GM19351 (cell line): ENCODE measurements at regions not wholly inside any gene's neighbourhood (a gene's known extent, or its start where the extent isn't known, plus 50 kb on each side); places are given as distances from the start of the nearest gene placed in this dataset.
"Not testable (repeated sequence)": the region's sequence is repeated elsewhere in the genome, so short reads cannot be mapped to it uniquely, and the experiment has no call there.

ENCODE experiments used
- ATAC-seq: cut with Tn5 transposase; IDR thresholded peaks from one replicate; pipeline ENCODE4 v1.9.1; 2021; ENCODE audit warnings: mild to moderate bottlenecking, moderate library complexity; ENCODE audit not compliant: unreplicated experiment

DNA sequence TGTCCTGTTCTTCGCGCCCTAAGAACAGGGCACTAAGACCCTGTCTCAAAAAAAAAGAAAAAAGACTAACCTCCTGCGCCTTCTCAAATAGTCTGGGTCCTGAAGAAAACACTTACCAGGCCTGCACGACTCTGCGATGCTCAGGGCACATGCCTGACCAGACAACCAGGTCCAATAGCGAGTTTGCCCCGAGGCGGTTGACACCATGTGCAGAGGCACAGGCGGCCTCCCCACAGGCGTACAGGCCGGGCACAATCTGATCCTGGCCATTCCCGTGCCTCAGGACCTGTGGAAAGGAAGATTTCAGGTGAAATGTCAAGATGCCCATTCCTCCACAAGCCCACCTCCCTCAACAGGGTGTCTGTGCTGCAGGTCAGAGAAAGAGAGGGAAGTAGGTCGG lies 65.9 kb upstream of the TNK2 start:
- ATAC-seq, result not testable (repeated sequence)

DNA sequence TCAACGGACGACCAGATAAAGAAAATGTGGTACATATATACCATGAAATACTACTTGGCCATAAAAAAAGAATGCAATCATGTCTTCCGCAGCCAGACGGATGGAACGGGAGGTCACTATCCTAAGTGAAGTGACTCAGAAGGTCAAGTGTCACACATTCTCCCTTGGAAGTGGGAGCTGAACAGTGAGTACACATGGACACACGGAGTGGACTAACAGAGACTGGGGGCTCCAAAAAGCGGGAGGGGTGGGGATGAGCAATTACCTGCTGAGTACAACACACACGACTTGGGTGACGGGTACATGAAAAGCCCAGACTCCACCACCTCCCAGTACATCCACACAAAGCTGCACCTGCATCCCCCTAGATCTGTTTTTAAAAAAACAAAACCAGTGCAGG lies 62.5 kb upstream of the TNK2 start:
- ATAC-seq, result not testable (repeated sequence)

DNA sequence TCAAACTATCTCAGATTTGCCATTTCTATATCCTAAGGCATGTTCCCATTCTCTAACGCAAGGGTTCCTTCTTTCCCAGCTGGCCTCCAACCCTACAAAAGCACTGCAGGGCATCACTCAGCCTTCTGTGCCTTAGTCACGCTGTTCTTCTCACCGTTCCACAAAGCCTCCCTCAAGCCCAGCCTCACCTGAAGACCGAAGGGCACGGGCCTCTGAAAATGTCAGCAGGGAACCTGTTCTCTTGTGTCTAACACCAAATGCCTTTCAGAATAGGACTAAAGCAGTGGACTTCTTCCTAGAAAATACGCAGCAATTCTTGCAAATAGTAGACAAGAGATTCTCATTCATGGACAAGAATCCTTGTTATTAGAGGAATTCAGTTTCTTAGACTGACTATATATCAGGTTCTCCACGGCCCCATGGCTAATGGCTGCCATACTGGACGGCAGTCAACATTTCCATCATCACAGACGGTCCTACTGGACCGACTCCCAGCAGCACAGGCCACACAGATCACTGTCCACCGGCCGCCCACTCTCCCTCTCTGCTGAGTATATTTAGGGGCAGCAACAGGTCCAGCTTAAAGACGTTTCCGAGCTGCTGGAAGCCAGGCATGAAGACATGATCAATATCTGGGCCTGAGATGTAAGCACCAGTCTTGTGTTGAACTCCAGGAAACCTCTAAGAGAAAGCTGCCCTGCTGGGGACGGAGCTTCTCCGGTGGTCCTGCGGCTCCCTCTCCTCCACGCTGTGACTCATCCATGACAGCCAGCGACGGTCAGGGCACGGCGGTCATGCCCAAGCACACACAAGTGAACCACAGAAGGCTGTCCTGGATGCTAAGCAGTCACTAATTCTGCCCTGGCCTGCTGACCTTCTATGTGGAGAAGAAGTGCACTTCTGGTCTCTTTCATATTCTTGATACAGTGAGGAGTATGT lies 61.8 kb upstream of the TNK2 start:
- not testable (repeated sequence) for ATAC-seq

DNA sequence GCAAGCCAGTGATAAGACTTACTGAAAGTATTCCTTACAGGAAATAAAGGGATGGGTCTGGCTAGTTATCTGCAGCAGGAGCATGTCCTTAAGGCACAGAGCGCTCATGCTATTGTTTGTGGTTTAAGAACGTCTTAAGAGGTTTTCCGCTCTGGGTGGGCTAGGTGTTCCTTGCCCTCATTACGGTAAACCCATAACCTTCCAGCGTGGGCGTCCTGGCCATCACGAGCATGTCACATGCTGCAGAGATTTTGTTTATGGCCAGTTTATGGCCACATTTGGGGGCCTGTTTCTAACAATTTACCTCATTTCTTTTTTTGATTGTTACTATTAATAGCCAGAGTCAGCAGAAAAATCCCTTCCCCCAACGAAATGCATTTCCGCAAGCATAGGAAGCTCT lies 61.0 kb upstream of the TNK2 start:
- ATAC-seq, result not testable (repeated sequence)

DNA sequence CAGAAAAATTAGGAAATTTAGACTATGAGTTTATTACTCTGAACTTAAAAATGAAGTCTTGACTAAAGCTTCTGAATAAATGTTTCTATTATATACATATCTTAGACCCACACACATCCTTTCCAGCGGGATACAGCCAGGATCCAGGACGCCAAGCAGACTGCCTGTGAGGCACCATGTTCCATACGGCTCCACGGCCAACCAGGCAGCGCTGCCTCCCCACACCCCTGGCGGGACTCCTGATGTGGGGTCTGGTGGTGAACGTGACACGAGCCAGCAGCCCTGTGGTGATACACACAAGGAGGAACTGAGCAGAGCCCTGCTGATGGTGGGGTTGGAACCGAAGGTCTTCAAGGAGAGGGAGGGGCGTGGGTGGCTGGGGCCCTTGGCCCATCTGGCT lies 59.8 kb upstream of the TNK2 start:
- not testable (repeated sequence) for ATAC-seq

DNA sequence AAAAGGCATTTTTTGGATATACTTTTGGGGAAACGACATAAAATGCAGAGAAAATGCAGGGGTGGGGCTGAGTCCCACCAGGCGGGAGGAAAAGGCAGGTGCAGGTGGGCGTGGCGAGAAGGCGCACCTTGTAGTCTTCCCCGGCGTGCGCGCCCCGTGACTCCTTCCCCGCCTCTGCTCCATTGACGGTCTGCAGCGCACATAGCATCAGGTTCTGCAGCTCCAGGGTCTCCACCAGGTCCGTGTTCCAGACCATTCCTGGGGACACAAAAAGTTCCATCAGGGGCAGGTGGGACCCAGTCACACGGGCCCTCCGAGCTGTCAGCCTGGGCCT lies 59.0 kb upstream of the TNK2 start:
- not testable (repeated sequence) for ATAC-seq

DNA sequence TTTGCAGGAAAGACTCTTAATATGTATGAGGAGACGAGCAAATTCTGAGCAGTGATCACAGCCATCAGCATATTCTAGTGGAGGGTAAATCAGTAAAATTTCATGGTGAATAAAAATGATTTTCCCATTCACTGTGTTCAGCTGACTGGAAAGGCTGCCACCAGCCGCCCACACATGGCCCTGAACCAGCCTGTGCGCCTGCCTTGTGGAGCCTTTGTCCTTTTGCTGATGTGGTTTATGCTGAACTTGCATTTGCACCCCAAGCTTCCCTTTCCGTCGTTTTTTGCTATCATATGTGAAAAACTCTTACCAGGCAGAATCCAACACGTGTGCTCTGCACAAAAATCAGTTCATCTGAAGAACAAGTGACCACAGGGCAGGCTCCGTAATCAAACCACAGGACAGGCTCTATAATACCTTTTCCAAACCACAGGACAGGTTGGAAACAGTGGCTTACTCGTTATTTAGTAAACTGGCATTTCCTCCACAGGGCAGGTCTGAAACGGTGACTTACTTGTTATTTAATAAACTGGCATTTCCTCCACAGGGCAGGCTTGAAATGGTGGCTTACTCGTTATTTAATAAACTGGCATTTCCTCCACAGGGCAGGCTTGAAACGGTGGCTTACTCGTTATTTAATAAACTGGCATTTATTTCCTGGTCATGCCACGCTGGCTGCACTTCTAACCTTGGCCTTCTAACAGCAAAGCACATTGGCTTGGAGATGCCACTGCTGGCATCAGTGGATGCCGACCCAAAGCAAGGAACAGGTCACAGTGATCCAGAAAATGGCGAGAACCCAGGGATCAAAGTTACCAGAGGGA lies 58.4 kb upstream of the TNK2 start:
- ATAC-seq, result not testable (repeated sequence)

DNA sequence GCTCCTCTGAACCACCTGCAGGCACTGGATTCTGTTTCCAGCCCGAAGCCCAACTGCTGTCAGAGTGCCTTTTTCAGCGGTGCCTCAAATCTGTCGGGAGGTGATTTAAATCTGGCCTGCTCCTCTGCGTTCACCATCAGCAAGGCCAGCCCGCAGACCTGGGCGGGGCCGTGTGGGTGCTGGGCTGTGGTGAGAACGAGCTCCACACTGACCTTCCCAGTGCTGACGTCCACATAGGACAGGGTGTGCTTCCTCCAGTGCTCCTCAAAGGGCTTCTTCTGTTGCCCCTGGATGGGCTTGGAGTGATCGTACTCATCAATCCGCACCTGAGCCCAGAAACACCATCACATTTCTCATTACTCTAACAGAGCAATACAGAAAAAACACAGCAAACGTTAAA lies 56.9 kb upstream of the TNK2 start:
- ATAC-seq, result not testable (repeated sequence)

DNA sequence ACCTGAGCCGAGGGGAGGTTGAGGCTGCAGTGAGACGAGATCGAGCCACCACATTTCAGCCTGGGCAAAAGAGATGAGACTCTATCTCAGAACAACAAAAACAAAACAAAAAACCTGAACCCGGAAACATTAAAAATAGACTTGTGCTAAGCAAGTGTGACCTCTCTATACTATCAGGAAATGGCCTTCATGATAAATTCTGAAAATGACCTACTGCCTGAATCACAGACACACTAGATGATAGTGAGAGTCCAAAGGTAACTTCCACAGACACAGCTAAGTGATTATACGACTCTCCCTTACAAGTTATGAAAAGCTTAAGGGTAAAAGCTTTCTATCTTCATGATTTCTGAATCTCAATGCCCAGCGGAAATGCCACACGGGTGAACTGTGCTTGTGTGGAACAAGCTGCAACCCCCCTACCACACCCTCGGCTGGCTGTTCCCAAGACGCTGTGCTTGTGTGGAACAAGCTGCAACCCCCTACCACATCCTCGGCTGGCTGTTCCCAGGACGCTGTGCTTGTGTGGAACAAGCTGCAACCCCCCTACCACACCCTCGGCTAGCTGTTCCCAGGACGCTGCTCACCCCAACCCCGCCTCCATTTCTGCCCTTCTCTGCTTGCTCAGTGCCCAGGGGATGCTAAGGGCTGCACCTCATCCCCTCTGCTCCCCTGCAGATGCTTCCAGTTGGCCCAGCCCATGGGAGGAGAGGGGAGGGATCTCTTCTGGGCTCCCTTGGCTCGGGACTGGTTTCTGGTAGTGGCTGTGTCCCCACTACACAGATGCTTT lies 56.2 kb upstream of the TNK2 start:
- not testable (repeated sequence) for ATAC-seq

DNA sequence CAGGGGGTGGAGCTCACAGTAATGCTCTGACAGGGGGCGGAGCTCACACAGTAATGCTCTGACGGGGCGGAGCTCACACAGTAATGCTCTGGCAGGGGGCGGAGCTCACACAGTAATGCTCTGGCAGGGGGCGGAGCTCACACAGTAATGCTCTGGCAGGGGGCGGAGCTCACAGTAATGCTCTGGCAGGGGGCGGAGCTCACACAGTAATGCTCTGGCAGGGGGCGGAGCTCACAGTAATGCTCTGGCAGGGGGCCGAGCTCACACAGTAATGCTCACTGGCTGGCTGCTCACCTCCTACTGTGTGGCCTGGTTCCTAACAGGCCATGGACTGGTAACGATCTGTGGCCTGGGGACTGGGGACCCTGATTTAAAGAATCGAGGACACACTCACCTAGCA lies 53.9 kb upstream of the TNK2 start:
- not testable (repeated sequence) for ATAC-seq

DNA sequence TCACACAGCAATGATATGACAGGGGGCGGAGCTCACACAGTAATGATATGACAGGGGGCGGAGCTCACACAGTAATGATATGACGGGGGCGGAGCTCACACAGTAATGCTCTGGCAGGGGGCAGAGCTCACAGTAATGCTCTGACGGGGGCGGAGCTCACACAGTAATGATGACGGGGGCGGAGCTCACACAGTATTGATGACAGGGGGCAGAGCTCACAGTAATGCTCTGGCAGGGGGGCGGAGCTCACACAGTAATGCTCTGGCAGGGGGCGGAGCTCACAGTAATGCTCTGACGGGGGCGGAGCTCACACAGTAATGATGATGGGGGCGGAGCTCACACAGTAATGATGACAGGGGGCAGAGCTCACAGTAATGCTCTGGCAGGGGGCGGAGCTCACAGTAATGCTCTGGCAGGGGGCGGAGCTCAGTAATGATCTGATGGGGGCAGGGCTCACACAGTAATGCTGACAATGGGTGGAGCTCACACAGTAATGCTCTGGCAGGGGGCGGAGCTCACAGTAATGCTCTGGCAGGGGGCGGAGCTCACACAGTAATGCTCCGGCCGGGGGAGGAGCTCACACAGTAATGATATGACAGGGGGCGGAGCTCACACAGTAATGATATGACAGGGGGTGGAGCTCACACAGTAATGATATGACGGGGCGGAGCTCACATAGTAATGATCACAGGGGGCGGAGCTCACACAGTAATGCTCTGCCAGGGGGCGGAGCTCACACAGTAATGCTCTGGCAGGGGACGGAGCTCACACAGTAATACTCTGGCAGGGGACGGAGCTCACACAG lies 52.8 kb upstream of the TNK2 start:
- not testable (repeated sequence) for ATAC-seq

DNA sequence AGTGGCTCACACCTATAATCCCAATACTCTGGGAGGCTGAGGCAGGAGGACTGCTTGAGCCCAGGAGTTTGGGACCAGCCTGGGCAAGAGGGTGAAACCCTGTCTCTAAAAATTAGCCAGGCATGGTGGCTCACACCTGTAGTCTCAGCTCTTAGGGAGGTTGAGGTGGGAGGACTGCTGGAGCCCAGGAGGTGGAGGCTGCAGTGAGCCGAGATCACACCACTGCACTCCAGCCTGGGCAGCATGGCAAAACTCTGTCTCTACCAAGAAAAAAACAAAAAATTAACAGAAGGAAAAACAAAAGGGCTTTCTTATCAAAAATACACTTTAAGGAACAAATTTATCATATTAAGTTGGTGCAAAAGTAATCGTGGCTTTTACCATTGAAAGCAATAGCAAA lies 51.8 kb upstream of the TNK2 start:
- not testable (repeated sequence) for ATAC-seq

DNA sequence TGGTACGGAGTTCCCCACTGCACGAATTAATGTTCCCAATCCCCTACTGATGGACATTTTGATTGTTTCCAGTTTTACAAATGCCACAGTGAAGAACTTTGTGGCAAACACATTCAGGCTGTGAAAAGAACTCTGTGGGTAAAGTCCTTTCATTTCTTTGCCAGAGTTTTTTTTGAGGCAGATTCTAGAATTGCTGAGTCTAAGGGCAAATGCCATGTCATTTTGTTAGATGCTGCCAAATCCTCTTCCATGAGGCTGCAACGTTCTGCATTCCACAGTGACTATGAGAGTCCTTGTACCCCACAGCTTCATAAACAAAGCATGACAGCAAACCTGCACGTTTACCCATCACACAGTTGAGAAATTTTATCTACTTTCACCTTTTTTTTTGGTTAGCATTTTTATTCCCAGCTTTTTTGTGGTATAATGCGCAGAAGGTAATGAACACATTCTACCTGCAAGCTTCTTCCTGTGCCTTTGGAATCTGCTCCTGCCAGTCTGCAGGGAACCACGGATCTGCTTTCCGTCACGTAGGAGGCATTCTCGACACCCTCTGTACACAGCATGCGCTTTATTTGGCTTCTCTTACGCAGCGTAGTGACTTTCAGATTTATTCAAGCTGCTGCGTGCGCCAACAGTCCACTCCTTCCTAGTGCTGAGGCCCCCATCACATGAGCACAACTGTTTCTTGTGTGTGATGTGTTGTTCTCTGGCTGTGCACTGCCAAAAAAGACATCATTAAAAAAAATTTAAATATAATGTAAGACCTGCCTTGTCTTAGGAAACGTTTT lies 51.2 kb upstream of the TNK2 start:
- ATAC-seq, result not testable (repeated sequence)

DNA sequence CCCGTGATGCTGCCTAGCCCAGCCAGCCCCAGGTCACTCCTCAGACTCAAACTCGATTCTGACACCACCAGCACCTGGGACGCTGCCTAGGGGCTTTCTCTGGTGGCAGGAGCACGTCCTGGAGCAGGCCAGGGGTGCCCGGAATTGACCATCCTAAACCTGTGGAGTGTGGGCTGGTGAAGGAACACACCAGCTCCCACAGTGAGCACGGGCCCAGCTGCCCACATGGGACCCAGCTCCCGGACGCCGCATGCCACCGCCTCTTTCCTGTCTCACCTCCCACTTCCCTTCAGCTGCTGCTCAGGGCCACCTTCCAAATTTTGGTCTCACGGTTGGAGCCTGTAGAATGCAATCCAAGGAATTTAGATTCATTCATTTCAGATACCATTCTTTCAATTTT lies 50.4 kb upstream of the TNK2 start:
- not testable (repeated sequence) for ATAC-seq
